NCI-H146 treated with DMSO at 0.1 percent for 48 hours (cell line): ENCODE measurements at regions not wholly inside any gene's neighbourhood (a gene's known extent, or its start where the extent isn't known, plus 50 kb on each side); places are given as distances from the start of the nearest gene placed in this dataset.
"Not testable (repeated sequence)": the region's sequence is repeated elsewhere in the genome, so short reads cannot be mapped to it uniquely, and the experiment has no call there.

ENCODE experiments used
- DNase-seq: peaks from one replicate; lab custom pipeline; 2025; ENCODE audit not compliant: unreplicated experiment; lab: John Stamatoyannopoulos, UW

DNA sequence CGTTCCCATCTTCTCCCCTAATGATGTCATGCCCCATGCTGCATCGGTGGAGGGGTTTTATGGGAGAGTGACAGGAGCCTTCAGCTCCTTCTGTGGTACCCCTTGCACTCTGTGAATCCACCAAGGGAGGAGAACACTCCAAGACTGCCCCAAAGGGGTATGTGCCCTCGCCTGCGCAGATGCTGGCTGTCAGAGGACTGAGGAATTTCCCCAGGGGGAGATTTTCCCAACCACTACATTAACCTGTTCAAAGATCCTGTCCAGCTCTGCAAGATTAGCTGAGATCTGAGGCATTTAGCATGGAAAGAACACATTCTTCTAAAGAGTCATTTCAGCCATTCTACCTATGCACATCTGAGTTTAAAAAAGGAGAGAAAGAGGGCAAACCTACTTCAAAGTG, 143.2 kb upstream of the ITGA6 start:
- no peak for DNase-seq

DNA sequence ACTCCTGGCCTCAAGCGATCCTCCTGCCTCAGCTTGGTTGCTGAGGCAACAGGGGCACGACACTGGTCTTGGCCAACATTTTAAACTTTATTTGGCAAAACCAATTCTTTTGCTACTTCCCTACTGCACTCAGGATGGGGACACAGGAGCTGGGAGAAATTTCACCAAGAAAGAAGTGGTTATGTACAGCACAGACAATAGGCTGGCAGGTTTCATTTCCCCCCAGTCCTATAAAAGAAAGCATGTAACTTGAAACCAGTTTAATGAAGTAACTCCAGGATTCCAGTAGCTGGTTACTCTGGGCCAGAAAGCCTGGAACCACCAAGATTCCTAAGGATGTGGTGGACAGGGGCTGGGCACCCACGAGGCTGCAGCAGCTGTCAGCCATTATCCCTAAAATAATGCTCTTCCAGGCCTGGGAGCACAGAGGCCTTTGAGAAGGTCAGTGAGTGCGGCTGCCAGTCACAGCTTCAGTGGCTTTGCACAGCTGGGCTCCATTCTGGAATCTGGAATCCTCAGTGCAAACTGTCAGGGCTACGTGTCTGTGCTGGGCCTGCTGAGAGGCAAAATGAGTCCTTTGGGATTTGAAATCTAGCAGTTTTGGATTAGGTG, 142.3 kb upstream of the ITGA6 start:
- DNase-seq: peak; percentile 25

DNA sequence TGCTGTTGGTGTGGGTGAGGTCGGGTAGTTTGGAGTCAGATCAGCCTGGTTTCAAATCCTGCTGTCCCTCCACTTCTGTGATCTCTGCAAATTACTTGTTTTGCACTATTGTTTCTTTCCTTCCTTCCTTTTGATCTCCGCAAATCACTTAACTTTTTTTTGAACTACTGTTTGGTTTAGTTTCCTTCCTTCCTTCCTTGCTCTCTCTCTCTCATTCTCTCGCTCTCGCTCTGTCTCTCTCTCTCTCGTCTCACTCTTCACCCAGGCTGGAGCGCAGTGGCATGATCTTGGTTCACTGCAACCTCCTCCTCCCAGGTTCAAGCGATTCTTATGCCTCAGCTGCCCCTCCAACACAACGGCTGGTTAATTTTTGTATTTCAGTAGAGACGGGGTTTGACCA, 141.6 kb upstream of the ITGA6 start:
- no peak for DNase-seq

DNA sequence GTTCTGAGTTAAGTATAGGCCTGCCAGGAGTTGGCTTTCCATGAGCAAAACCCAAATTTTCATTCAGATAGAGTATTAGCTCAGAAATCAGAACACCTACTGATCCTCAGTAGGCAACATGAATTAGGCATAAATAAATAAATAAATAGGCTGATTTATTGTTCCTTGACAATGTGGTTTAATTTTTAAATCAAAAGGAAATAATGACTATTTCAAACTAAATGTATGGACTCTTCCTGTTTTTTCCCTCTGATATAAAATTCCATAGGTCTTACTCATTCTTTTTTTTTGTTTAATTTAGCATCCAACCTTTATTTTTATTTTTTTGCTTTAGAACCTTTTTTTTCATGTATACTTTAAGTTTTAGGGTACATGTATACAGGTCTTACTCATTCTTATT, 140.2 kb upstream of the ITGA6 start:
- DNase-seq: no peak

DNA sequence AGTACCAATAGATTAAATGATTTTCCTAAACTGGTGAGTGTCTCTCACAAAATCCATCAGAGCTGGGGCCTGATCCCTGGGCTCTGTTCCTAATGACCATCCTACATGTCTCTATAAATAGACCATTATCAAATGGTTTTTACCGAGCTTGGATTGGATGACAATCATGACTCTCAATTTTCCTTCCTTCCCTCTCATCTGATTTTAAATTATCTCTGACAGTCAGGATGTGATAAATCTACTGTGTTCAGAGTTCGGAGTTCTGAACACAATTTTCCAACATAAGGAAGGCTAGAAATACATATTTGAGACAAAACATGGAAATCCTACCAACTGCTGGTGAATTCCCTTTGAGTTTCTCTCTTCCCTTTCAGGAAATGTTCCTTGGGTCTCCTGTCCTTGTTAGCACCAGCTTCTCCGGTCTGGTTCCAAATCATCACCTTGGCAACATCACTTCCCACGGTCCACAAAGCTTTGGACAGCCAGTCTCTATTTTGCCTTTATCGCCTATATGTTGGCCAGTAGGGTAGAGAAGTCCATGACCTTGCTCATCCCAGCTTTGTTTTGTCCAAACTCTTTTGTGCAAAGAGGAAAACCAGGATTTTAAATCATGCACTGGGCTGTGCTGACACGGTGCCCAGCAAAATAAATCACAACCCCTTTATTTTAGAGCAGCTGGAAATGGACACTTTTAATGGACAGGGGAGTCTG, 139.6 kb upstream of the ITGA6 start:
- DNase-seq: no peak

DNA sequence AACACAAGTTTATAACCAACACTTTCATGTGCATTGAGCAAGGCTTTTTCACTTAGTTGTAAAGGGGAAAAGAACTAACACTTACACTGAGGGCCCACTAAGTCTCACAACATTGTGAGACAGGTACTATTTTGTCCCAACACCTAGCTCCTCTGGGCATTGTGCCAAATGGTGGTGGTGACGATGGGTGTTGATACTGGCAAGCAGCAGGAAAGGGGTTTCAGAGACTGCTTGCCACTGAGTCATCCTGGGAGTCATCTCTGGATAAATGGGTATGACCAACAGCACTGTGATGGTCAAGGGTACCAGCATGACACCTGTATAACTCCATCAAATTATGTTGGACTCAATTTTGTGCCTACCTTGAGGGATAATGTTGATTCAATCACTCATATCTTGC, 138.8 kb upstream of the ITGA6 start:
- no peak for DNase-seq

DNA sequence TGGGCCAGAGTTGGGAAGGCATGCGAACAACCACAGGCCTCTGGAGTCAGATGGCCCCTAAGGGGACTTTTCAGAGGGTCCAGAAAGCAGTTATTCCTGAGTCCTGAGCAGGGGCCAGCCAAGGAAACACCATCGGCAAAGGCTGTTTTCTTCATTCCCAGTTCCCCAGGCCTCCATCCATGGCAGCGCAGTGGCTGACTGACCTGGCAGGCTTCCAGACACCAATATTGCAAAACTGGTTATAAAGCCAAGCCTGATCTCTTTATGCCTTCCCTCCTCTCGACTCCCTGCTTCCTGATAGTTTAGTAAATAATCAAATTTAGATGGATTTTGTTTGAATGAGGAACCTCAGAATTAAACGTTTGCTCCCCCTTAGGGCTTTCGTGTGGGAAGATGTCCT, 133.4 kb upstream of the ITGA6 start:
- DNase-seq: no peak

DNA sequence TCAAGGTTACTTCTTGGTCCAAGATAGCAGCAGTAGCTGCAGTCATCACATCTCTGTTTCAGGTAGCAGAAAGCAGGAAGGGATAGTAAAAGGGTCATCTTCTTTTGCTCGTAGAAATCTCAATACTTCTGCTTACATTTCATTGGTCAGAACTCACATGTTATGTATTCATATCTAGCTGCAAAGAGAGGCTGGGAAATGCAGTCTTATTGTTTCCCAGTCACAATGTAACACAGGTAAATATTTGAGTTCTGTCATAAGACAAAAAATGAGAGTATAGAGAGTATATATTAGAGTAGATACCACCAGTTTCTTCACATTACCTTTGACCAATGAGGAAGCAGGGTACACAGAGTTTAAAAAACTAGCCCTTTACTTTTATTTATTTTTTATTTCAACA, 132.4 kb upstream of the ITGA6 start:
- DNase-seq: no peak

DNA sequence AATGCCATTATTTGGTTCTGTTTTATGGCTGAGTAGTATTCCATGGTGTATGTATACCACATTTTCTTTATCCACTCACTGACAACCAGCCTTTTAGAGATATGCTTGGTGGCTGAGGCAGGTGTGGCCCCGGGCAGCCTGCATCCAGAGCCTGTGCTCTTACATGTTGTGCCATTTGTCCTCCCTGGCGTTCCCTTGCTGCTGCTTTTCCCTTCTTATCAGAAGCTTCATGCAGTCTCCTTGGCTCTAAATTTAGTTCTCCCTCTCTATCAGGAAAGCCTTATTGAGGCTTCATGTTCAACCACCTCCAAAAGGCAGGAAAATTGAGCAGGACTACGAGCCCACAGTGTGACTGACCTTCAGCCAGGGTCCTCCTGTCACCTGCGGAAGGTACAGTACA, 131.7 kb upstream of the ITGA6 start:
- no peak for DNase-seq

DNA sequence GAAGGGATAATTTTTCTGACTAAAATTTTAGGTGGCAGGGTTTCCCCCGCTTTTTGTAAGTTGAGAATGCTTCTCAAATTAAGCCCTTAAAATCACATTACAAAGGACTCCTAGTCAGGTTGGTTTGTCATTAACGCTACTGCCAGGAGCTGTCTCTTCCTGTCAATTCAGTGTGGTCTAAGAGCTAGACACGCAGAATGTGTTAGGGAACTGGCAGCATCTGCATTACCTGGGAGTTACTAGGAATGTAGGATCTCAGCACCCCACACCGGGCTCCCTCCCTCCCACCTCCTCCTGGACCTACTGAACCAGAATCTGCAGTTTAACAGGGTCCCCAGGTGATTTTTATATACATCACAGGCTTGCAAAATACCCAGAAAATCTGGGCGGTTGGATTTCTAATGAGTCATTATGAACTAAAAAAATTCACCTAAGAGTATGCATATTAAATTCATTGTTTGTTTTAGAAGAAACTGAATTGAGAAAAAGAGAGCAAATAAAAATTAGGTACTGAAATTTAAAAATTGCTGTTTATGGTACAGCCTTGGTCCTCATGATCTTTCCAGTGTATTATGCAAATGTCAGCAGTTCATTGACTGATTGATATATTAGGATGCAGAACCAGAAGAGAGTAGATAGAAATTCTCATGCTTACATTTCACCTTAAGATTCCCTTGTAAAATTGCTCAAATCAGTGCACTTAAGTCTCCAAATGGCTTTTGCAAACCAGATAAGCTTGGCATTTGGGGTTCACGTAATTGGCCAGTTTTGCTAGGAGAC, 130.9 kb upstream of the ITGA6 start:
- no peak for DNase-seq

DNA sequence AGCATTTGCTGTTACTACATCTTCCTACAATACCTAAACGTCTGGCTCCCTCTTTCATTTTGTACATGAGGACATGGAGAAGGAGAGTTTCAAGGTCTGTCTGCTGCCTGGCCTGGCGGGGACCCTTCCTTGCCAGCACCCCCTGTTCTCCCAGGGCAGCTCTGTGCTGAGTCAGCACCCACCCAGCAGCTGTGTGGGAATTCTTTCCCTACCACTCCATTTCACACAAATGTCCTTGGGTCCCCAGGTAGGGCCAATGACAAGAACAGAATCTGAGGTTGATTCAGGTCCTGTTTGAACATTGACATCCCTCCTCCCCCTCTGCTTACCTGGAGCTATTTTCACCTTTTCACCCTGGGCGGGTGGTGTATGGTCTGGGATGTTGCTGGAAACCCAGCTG, 129.9 kb upstream of the ITGA6 start:
- no peak for DNase-seq

DNA sequence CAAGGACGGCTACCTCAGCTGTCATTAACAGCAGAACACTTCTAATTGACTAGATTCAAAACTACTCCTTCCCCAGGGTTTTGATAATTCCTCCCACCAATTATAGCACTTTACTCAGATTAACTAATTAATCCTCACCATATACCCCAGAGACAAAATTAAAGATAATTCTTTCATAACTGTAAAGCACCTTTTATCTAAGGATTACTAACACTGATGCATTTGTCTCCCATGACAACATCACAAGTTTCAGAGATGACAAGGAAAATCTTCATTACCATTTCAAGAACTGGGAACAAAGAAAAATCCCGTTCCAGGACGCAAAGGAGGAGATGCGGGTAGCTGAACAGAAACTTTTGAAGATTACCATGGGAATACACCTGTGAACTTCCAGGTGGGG, 129.4 kb upstream of the ITGA6 start:
- no peak for DNase-seq

DNA sequence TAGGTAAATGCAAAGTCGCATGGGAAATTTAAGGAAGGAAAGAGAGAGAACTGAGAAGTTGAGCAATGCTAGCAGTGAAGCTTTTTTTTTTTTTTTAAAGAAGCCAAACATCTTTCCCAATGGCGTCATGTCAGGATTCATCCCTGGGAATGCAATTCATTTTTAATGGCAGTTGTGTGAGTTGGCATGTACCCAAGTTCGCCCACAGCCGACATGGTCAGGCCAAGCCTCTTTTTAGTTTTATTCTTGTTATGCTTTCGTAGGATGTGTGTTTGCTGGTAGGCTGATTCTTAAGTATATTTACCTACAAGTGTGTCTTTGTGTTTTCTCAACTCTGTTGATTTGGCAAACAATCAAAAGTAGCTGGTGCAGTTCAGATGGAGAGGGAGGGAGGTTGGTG, 127.6 kb upstream of the ITGA6 start:
- DNase-seq: no peak

DNA sequence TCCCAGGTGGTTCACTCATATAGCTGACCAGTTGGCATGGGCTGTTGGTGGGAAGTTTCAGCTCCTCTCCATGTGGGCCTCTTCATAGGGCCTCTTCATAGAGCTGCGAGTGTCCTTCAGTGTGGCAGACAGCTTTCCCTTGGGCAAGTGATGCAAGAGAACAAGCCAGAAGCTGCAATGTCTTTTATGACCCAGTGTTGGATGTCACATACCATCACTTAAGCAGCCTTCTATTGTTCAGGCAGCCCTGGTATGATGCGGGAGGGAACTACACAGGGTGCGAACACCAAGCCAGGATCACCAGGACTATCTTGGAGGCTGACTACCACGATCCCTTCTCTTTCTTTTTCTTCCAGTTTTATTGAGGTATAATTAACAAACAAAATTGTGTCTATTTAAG, 126.5 kb upstream of the ITGA6 start:
- no peak for DNase-seq

DNA sequence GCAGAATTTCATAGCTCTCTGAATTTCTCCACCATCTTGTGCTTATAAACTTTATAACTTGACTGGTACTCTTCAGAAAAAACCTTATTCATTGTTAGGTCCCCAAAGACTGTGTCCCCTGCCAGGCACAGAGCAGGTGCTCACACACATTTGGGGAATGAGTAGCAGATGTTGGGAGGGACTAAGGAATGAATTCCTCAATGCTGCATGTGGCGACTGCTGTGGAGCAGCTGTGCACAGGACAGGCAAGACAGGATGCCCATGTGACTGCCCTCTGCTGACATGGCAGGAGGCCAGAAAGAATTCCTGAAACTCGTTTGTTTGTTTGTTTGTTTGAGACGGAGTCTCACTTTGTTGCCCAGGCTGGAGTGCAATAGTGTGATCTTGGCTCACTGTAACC, 122.3 kb upstream of the ITGA6 start:
- DNase-seq: no peak

DNA sequence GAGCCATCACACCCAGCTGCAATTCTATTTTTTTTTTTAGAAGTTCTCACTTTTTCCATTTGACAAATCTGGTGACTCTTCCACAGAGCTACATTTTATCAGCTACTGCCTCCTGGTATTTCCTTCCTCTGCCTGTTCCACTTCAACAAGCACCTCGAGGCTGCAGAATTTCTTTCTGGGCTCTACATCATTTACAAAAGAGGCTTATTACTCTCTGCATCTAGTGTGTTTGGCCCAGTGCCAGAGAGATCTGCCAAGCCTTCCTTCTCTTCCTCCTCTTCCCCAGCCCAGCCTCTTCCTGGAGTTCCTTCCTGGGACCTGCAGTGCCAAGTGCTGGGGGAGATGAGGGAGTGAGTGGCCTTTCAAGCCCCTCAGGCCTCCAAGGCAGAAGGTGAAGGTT, 119.6 kb upstream of the ITGA6 start:
- DNase-seq: no peak

DNA sequence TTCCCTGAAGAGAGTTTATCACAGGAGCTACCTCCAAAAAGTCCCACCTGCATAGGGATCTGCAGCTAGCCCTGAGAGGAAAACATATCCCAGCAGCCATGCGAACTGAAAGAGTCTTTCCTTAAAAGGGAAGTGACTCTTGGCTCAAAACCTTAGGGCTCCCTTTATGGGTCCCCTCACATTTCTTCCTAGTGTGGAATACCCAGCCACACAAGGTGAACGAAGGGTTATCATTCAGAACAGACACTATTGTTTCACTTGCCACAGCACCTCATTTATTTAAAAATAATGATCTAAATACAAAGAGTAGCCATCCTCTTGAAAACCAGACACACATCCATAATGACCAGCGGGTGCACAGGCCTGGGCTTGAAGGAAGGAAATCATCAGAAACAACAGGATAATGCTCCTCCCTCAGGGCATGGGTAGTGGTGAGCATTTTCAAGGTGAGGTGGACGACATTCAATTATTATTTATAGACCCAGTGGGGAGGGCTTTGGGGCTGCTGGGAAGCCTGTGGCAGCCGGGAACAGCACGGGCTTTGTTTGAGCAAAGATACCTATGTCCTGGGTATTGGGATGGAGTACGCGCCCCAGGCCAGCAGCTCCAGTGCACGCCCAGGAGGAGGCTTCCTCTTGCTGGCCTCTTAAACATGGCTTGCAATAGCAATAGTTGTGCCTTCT, 119.0 kb upstream of the ITGA6 start:
- DNase-seq: peak; percentile 80

DNA sequence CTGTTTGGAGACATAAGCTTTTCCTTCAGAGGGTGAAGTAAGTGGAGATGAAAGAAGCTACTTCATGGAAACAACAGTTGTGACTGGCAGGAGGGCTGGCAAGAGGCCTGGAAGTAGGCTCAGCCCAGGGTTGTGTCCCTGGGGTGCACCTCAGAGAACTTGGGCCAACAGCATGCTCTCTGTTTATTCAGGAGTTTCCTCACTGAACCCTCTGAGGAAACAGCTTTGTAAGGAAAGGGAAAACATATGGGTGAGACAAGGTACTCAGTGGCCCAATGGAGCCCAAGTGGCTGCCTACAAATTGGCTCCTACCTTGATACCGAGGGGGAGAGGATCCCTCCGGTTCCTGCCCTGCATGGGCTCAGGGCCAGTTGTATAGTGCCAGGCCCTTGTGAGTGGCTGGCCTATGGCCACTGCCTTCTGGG, 115.5 kb upstream of the ITGA6 start:
- DNase-seq: no peak

DNA sequence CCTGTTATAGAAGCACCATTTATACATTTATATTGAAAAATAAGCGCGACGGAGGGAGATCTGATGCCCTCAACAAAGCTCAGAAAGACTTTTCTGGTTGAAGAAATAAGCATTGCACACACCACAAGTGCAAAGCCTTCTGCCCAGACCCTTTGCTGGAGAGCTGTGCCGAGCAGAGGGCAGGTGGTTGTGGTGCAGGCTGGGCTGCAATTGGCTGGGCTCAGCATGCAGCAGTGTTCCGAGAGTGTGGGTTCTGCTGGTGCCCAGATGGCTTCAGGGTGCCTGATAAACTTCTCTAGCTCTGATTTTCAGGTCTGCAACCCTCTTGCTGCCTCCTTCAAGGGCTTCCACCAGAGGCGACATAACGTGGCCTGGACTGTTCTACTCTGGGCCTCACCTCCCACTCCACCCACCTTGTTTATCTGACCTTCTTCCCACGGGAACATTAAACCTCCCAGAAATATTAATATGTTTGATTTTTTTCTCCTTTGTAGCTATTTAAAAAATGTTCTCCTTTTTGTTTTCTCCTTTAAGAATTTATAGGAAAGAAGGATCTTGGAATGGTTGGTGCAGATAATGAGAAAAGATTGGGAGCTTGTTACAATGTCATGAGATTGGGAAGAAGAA, 113.6 kb upstream of the ITGA6 start:
- no peak for DNase-seq

DNA sequence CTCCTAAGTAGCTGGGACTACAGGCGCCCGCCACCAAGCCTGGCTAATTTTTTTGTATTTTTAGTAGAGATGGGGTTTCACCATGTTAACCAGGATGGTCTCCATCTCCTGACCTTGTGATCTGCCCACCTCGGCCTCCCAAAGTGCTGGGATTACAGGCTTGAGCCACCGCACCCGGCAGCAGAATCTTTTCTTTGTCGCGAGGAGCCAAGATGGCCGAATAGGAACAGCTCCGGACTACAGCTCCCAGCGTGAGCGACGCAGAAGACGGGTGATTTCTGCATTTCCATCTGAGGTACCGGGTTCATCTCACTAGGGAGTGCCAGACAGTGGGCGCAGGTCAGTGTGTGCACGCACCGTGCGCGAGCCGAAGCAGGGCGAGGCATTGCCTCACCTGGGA, 112.3 kb upstream of the ITGA6 start:
- DNase-seq: not testable (repeated sequence)

DNA sequence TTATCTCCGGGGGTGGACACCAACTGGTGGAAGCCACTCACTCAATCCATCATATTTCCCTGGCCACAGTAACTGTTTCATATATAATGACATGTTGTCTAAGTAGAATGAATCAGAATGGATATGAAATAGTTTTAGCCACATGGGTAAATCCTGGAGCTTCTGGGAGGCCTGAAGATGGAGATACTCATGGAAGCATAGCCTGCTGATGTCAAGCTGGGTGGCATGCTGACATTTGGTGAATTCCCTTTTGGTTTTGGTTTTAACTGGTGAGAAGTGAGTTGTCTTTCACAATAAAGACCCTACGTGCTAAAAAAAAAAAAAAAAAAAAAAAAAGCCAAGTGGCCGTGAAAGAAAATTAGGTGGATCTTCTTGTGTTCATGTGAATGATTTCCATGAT, 105.3 kb upstream of the ITGA6 start:
- DNase-seq: no peak
